CD4-positive, alpha-beta T cell treated with Interleukin-17A for 4 hours (primary cell): ENCODE measurements at regions not wholly inside any gene's neighbourhood (a gene's known extent, or its start where the extent isn't known, plus 50 kb on each side); places are given as distances from the start of the nearest gene placed in this dataset.
"Not testable (repeated sequence)": the region's sequence is repeated elsewhere in the genome, so short reads cannot be mapped to it uniquely, and the experiment has no call there.

Experiments used
- DNase-seq: peaks from one replicate; pipeline ENCODE4 v3.0.0-alpha.2; 2020; ENCODE audit warnings: mixed read lengths

DNA sequence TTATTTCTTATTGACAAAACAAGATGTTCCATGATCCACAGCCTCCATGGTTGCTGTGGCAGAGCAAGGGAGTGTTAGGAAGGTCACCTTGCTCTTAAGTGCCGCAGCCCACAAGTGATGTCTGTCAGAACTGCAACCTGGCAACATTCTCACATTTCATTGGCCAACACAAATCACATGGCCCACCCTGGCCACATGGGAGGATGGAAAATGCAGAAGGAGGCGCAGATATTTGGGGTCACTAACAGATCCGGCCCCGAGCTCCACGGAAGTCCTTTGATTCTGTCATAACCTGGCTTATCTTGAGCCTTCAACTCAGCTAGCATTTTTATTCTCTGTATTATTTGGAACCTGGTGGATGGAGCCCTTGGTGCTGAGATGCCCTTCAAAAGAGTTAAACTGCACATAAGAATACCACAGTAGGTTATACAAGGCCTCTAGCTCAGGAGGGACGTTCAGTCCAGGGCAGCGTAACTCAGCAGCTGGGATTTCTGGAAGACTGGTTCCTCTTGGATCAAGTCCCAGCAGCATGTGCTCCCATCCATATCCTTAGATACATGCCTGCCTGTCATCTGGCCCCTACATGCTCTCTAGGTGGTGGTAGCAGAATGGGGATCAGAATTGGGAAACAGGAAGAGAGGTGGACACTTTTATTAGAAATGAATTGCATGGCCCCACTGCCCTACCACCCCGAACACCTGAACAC lies 508.1 kb downstream of the HAPSTR1 start:
- DNase-seq = no peak

DNA sequence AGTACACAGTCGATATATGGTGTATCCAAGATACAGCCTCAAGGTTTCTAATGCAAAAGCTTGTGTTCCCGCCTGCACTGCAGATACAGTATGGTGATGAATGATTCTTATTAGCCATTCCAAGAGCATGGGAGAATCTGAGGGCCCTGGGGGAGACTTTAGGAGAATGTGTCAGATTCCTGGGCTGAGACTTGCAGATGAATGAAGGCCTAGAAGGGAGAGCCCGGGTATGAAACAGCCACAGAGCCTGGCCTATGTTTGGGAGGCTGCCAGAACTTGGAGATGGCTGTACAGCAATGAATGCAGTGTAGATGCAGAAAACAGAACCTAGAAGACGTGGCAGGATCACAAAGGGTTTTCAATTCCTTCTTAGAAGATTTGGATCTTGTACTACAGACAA lies 510.7 kb downstream of the HAPSTR1 start:
- no peak for DNase-seq

DNA sequence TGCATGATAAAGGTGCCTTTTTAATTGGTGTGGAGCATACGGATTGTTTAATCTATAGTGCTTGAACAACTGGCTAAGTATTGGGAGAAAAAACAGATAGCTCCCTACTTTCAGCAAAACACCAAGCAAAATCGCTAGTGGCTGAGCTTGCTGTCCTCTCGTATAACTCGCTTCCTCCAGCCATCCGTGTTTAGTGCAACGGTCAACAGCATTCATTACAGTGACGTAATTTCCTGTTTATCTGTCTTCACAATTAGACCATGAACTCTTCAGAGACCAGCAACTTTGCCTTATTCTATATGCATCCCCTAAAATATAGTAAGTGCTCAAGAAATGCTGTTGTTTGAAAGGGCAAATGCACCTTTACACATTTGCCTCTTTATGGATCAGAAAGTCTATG lies 511.9 kb downstream of the HAPSTR1 start:
- no peak for DNase-seq

DNA sequence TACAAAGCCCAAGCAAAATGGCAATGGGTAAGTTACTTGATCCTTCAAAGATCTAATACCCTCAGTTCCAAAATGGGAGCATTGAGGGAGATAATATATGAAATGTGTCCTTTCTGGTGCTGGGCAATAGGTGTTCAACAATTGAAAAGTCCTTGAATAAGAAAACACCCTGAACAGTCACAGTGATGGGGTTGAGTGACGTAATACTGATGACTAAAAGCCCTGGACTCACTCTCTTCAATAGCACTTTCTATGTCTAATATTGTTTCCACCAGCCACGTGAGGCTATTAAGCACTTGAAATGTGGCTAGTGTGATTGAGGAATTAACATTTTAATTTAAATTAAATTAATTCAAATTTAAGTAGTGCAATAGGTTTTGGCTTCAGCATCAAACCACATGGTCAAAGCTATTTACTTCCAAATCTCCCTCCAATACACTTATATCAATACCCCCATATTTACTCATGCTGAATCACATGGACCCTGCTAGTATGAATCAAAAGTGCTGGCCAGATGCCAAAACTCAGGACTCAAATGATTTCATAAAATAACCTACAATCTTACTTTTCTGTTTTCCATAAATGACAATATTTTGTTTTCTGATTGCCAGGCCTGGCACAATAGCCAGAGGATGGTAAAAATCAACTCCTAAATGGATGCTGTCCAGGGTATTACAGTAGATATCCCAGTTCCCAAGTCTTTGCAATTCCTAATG lies 516.2 kb downstream of the HAPSTR1 start:
- no peak for DNase-seq

DNA sequence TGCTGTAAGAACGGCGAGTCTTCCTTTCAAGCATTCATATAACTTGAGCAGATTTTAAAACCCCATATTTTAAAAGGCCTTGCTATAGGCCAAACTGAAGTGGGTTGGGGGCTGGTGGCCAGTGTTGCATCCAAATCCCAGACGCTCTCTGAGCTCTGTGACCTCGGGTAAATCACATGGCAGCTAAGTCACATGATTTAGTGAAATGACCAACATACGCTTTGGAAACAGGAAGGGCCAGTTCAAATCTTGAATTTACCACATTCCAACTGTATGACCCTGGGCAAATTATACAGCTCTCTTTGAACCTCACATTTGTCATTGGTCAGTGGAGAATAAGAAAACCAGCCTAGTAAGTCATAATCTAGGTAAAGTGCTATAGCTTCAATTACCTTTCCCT lies 519.3 kb downstream of the HAPSTR1 start:
- no peak for DNase-seq

DNA sequence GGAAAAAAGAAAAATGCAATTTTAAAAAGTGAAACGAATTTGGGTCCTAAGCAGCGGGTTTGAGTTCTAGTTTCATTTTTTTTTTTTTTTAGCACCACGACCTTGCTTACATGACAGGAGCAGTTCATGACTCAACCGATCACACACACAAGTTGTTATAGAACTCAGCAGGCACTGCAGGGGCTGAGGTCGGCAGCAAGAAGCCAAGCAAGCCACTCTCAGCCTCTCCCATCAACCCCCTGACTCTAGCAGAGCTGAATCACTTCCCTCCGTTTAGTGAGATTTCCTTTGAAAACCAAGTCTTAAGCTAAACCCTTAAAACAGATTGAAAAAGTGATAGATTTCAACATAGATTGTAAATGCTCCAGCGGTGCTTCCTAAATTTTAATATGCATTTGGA lies 520.8 kb downstream of the HAPSTR1 start:
- DNase-seq = no peak

DNA sequence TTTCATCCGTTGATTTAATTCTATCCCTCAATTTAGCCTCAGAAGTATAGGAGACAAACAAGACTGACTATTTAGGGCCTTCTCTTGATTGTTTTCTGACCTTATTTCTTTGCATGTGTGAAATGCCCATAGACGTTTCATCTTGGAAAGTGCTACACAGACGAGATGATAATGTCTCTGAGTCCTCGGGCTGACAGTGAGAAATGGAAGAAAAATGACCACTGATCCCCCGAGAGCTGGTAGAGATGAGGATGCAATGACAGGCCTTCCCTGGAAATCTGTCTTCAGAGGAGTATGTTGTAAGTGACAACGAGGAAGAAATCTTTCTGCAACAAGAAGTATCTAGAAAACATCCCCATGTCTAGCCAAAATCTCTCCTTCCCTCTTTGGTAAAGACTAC lies 522.9 kb downstream of the HAPSTR1 start:
- no peak for DNase-seq

DNA sequence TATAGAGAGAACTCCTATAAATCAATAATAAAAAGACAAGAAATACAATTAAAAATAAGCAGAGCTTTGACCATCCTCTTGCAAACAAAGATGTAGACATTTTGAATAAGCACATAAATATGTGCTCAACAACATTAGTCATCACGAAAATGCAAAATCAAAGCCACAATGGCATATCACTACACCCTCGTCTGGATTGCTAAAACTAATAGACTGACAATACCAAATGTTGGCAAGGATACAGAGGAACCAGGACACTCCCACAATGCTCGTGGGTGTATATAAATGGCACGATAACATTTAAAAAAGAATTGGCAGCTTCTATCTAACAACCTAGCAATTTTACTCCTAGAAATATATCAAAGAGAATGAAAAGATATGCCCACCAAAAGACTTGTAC lies 530.8 kb downstream of the HAPSTR1 start:
- DNase-seq = no peak

DNA sequence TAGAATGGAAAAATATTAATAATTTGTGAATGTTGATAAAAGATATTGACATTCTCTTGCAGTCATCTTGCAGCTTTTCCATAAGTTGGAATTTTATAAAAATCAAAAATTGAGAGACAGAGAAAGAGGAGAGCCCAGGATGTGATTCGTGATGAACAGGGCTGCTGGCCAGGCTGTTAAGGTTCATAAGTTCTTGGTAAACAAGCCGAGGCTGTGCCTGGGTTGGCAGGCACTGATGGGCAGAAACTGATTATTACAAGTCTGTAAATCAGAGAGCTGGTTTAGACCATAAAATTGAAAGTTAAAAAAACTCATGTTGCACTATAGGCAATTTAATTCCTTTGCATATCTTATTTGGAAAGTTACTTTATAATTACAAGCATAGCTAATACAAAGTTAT lies 533.7 kb downstream of the HAPSTR1 start:
- DNase-seq = no peak

DNA sequence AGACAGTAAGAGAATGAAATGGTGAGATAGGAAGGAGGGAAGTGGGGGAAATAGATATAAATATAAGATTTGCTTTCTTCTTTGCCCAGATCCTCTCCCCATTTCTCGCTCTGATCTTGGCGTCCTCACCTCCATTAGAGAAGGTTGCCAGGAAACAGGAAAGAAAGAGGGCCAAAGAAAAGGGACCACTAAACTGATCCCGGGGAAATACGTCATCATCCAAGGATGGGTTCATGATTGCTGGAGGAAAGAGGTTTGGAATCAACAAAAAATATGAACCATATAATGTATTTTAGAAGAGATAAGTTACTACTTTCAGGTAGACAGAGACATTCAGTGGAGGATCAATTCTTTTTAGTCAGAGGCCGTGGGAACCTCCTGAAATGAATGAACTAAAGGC lies 536.0 kb downstream of the HAPSTR1 start:
- no peak for DNase-seq

DNA sequence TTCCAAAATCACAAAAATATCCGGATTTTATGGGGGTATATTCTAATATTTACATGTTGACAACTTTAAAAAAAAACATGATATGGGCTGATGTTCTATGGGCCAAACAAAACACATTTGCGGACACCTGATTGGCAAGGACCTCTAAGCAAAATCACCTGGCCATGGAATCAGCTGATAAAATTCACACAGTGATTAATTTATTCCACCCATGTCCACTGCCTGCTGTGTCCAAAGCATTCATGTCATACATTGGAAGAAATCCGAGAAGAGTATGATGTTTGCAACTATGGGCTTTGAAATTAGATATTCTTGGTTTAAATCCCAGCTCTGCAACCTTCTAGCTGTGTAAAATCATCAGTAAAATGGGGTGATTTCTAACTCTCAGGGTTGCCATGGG lies 538.7 kb downstream of the HAPSTR1 start:
- DNase-seq = no peak

DNA sequence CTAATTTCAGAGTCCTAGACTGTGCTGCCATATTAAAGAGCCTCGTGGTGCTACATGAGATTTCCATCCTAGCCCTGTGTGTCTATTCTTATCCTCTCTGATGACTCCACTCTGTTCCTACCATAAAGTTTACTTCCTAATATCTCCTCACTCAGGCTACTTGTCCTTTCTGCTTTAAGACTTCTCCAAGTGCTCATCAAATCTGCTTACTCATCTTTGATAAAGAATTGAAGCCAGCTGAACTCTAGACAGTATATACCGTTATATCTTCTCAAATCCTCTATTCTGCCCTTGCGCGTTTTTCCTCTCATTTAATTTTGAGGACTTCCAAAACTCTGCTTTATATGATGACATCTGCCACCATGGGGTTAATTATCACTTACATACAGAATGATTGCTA lies 539.5 kb downstream of the HAPSTR1 start:
- DNase-seq = no peak

DNA sequence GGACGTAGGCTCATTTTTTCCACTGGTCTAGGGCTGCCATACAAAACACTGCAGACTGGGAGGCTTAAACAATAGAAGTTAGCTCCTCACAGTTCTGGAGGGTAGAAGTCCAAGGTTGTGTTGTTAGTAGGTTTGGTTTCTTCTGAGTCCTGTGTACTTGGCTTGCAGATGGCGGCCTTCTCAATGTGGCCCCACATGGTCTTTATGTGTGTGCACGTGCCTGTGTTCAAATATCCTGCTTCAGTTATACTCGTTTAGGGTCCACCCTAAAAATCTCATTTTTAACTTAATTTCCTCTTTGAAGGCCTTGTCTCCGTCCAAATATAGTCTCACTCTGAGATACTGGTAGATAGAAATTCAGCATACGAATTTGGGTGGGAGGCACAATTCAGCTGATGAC lies 542.4 kb downstream of the HAPSTR1 start:
- no peak for DNase-seq

DNA sequence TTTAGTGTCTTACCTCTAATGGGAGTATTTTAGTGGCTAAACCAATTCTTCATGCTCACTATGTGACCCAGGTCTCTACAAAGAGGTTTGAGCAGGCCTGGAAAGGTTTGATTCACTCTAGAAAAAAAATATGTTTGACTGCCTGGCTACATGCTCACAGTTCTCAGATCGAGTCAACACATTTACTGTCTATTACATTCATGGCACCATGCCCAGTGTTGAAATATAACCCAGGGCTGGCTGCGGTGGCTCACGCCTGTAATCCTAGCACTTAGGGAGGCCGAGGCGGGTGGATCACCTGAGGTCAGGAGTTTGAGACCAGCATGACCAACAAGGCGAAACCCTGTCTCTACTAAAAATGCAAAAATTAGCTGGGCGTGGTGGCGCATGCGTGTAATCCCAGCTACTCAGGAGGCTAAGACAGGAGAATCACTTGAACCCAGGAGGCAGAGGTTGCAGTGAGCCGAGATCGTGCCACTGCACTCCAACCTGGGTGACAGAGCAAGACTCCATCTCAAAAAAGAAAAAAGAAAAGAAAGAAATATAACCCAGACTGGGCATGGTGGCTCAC lies 543.8 kb downstream of the HAPSTR1 start:
- not testable (repeated sequence) for DNase-seq

DNA sequence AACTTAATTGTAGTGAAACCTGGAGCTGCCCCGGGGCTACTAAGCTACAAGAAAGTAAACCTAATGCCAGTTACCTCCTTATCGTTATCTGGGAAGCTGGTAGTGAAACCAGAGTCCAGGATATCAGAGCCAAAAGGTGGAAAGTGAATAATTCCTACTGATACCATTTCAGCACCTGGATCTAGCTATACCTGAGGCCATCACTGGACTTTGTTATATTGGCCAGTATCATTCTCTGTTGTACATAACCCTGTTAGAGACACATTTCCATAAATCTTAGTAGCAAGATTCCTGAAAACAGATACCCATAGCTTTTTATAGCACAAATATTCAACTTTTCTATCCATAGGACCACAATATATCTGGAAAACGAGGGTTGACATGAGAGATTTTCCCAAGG lies 538.0 kb downstream of the GRIN2A start:
- DNase-seq = no peak

DNA sequence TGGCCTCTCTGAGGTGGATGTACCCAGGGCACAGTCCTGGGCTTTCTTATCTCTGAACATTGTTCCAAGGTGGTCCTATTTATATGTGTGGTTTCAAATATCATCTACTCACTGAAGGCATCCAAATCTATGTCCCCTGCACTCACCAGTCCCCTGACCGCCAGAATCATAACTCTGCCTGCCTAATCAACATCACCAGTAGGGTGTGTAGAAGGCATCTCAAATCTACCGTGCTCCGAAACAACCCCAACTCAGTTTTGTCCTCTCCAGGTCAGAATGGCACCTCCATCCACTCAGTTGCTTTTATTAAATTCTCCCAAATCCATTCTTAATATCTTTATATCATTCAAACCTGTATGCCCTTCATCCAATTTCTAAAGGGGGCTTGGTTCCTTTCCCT lies 536.3 kb downstream of the GRIN2A start:
- no peak for DNase-seq

DNA sequence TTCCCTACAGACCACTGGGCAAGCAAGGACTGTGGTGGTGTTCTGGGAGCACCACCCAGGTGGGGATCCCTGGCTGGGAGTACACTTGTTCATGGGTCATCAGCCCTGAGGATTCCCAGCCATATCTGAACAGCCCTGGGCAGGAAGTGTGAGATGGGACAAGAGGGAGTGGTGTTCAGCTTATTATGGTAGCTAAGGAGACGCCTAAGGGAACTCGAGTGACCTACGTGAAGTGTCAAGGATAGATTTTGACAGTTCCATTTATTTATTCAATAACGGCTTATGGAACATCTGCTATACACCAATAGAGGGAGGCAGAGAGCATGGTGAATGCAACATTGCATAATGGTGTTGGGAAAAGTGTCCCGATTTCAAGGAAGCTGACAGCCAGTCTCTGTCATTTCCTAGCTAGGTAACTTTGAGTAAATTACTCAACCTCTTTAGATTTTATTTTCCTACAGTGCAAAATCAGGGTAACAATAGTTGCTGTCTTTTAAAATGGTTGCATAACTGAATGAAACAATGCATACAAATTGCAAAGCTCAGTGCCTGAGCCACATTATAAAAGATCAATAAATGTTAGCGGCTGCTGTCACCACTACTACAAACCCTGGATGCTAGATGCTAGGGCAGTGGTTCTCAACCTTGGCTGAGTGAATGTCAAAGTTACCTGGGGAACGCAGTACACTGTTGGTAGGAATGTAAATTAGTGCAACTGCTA lies 534.1 kb downstream of the GRIN2A start:
- DNase-seq = no peak

DNA sequence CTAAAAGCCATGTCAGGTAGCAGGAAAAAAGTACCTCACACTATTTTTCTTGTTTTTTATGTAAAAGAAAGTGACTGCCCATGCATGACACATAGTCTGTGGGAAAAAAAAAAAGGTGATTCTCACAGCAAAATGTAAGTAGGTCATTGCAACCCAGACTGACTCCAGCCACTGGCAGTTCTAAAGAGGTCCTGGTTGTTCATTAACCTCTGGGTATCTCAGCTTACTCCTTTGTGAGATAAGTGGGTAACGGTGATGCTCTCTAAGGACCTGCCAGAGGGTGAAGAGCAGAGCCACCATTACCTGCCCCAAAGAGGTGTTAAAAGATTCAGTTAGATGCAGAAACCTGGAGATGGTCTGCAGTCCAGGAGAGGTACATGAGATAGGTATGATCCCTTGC lies 531.9 kb downstream of the GRIN2A start:
- DNase-seq = no peak

DNA sequence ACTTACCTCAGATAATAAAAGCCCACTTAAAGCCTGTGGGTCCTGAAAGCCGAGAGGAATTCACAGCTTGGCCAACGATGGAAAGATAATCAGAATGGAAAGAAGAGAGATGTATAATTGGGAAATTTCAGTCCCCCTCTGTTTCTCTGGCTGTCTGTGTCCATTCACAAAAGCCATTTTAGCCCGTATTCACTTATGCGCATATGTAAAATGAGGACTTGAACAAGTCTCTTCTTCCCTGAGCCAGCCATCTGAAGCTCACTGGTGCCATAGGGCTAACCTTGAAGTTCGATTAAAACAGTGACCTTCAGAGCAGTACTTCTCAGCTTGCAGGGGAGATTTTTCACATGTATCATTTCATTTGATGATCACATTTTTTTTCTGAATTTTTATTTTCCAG lies 527.2 kb downstream of the GRIN2A start:
- DNase-seq = no peak

DNA sequence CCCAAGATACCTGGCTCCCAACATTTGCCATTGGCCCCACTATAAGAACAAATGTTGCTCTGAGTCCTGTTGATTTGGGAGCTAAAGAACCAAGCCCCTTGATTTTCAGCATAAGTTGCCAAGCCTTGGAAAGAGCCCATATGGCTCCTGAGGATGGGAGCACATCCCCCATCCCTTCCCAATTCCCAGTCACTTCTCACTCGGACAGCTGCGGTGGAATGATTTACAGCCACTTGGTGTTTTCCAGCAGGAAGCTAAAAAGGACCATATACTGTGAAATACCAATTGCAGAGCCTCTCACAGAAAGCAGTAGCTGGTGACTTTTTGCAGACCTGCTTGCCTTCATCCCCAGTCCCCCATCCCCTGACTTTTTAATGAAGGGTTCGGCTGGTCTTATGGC lies 524.6 kb downstream of the GRIN2A start:
- no peak for DNase-seq

DNA sequence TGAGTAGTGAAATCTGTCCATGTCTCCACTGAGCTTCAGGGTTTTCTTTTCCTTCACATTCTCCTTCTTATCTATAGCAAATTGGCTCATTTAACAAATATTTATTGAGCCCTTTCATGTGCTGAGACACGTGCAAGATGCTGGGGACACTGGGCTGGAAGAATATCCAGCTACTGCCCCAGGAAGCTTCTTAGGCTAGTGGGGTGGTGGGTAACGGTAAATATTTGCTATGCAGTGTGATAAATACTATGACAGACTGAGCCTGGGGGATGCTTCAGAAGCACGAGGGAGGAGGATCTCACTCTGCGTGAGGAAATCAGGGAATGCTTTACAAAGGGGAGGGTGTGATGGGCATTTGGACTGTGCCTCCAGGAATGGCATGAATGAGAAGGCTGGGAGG lies 524.1 kb downstream of the GRIN2A start:
- no peak for DNase-seq

DNA sequence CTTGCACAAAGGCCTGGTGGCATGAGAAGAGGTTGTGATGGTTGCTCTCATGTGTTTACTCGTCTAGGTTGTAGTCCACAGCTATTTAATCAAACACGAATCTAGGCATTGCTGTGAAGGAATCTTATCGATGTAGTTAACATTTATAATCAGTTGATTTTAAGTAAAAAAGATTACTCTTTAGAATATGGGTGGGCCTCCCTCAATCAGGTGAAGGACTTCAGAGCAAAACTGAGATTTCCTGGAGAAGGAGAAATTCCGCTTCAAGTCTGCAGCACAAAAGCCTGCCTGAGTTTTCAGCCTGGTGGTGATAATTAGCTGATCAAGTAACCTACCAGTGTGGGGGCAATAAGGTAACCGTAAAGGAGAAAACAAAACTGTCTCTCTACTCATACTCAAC lies 523.6 kb downstream of the GRIN2A start:
- DNase-seq = no peak

DNA sequence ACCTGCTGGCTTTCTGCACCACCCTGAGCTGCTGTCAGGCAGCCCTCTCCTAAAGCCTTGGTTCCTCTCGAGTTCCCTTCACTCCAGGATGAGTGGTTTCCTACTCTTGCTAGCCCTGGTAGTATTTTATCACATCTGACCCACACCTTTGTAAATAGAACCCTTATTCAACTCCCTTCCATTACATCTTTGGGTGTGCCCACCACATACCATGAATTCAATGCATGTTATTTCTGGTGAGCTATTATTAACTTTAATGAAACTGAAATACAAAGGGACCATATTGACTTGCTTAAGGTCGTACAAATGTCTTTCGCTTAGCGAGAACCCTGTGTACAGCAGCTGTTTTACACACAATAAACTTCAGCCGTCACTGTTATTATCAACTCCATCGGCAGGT lies 521.3 kb downstream of the GRIN2A start:
- no peak for DNase-seq
